GM21528 (cell line): ENCODE measurements at regions not wholly inside any gene's neighbourhood (a gene's known extent, or its start where the extent isn't known, plus 50 kb on each side); places are given as distances from the start of the nearest gene placed in this dataset.
"Not testable (repeated sequence)": the region's sequence is repeated elsewhere in the genome, so short reads cannot be mapped to it uniquely, and the experiment has no call there.

Experiments used
- ATAC-seq: cut with Tn5 transposase; IDR thresholded peaks from one replicate; pipeline ENCODE4 v1.9.1; 2021; ENCODE audit warnings: mild to moderate bottlenecking, moderate library complexity; ENCODE audit not compliant: unreplicated experiment, low FRiP score

- ATAC-seq, result no peak
Observed at GRCh38 chr10:10067644-10068043, 950.0 kb upstream of the CELF2 start.

GRCh38 chr10:10074847-10075246, 942.8 kb upstream of the CELF2 start:
- not testable (repeated sequence) for ATAC-seq

- no peak for ATAC-seq
Observed at GRCh38 chr10:10078446-10078845, 939.2 kb upstream of the CELF2 start.

GRCh38 chr10:10092581-10092980, 925.1 kb upstream of the CELF2 start:
- ATAC-seq, result no peak

GRCh38 chr10:10093021-10093420, 924.7 kb upstream of the CELF2 start:
- no peak for ATAC-seq

GRCh38 chr10:10094691-10095090, 923.0 kb upstream of the CELF2 start:
- ATAC-seq, result no peak

GRCh38 chr10:10096296-10096695, 921.4 kb upstream of the CELF2 start:
- no peak for ATAC-seq

- no peak for ATAC-seq
Observed at GRCh38 chr10:10096898-10097297, 920.8 kb upstream of the CELF2 start.

GRCh38 chr10:10101106-10101505, 916.6 kb upstream of the CELF2 start:
- no peak for ATAC-seq

GRCh38 chr10:10110844-10111490, 906.7 kb upstream of the CELF2 start:
- no peak for ATAC-seq

- ATAC-seq, result no peak
Observed at GRCh38 chr10:10118131-10118530, 899.5 kb upstream of the CELF2 start.

GRCh38 chr10:10120671-10121070, 897.0 kb upstream of the CELF2 start:
- no peak for ATAC-seq

GRCh38 chr10:10125676-10126075, 892.0 kb upstream of the CELF2 start:
- ATAC-seq, result no peak

- ATAC-seq, result no peak
Observed at GRCh38 chr10:10126218-10126617, 891.5 kb upstream of the CELF2 start.

- no peak for ATAC-seq
Observed at GRCh38 chr10:10128387-10128786, 889.3 kb upstream of the CELF2 start.

- ATAC-seq, result no peak
Observed at GRCh38 chr10:10130686-10131085, 887.0 kb upstream of the CELF2 start.

GRCh38 chr10:10132009-10132408, 885.7 kb upstream of the CELF2 start:
- ATAC-seq, result no peak

GRCh38 chr10:10133281-10133680, 884.4 kb upstream of the CELF2 start:
- no peak for ATAC-seq

GRCh38 chr10:10138685-10139084, 879.0 kb upstream of the CELF2 start:
- ATAC-seq, result no peak

GRCh38 chr10:10141782-10142382, 875.8 kb upstream of the CELF2 start:
- no peak for ATAC-seq

GRCh38 chr10:10146604-10147003, 871.1 kb upstream of the CELF2 start:
- no peak for ATAC-seq

GRCh38 chr10:10149899-10150298, 867.8 kb upstream of the CELF2 start:
- no peak for ATAC-seq
